ENCODE measurements at regions not wholly inside any gene's neighbourhood (a gene's known extent, or its start where the extent isn't known, plus 50 kb on each side); places are given as distances from the start of the nearest gene placed in this dataset.

GRCh38 chr5:21244982-21245381 is 1257.0 kb upstream of the CDH18 start:
- TF ChIP-seq, protein P1, sequence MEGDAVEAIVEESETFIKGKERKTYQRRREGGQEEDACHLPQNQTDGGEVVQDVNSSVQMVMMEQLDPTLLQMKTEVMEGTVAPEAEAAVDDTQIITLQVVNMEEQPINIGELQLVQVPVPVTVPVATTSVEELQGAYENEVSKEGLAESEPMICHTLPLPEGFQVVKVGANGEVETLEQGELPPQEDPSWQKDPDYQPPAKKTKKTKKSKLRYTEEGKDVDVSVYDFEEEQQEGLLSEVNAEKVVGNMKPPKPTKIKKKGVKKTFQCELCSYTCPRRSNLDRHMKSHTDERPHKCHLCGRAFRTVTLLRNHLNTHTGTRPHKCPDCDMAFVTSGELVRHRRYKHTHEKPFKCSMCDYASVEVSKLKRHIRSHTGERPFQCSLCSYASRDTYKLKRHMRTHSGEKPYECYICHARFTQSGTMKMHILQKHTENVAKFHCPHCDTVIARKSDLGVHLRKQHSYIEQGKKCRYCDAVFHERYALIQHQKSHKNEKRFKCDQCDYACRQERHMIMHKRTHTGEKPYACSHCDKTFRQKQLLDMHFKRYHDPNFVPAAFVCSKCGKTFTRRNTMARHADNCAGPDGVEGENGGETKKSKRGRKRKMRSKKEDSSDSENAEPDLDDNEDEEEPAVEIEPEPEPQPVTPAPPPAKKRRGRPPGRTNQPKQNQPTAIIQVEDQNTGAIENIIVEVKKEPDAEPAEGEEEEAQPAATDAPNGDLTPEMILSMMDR (IDR thresholded peaks at IDR 0.05; ENCODE audit: extremely low read depth in 1 of 2, insufficient read depth in 1 of 2, low read depth in 1 of 2, low read length in 2 of 2), result no peak
- TF ChIP-seq POLR2A (IDR thresholded peaks at IDR 0.05; ENCODE audit: low read depth, low read length), result no peak
- no peak for TF ChIP-seq EZH2 (IDR thresholded peaks at IDR 0.05; ENCODE audit: borderline replicate concordance, low read depth, low read length, severe bottlenecking)
- TF ChIP-seq MYC (IDR thresholded peaks at IDR 0.05; ENCODE audit: low read depth, low read length), result no peak
- no peak for TF ChIP-seq POLR2AphosphoS5 (IDR thresholded peaks at IDR 0.05; ENCODE audit: insufficient read depth, low read depth, low read length)

All from endothelial cell of umbilical vein (primary cell).